ENCODE measurements at regions not wholly inside any gene's neighbourhood (a gene's known extent, or its start where the extent isn't known, plus 50 kb on each side); places are given as distances from the start of the nearest gene placed in this dataset.

DNA sequence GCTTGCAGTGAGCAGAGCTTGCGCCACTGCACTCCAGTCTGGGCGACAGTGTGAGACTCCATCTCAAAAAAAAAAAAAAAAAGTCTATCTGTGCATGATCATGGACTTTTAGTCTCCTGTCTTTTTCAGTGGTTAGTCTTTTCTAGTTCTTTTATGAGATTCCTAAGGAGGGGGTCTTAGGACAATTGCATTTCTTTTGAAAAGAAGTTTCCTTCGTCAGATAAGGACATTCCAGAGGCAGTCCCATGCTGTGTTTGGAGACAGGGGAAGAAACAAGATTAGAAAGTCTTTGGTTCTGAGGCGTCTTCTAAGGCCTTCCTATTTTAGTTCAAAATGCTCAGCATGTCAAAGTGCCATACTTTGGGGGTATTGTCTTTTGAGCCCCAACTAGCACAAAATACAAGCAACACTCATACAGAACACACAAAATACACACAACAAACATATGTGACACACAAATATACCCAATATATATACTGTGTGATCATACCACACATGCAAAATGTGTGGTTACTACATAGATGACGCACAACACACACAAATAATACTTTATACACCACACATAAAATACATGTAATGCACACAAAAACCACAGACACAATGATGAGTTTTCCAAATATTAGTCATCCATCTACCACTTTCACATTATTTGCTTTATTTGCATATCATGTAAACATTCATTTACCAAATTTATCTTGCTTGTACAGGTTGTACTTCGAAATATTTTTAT, 394.5 kb downstream of the SPATA31D1 start:
- Histone ChIP-seq H3K4me2 (ENCODE audit: low read length) (no peak overlapping the region), H2AFZ (ENCODE audit: low read depth, low read length, poor library complexity, severe bottlenecking) (no peak overlapping the region), H3K9me3 (ENCODE audit: control insufficient read depth in 1 of 2, insufficient read depth in 1 of 2, low read depth in 1 of 2, low read length in 2 of 2) (no peaks in the 10 kb centered on the region; a peak in 1 of 4 replicates), H3K9me2 (ENCODE audit: insufficient read depth) (no peaks in the 10 kb centered on the region), H3K79me2 (ENCODE audit: insufficient read depth, low read length) (no peaks in the 10 kb centered on the region), H3K9ac (ENCODE audit: low read length) (no peak overlapping the region), H3K36me3 (ENCODE audit: control insufficient read depth in 1 of 2, insufficient read depth in 2 of 2, low read length in 2 of 2) (no peaks in the 10 kb centered on the region), H3K27ac (ENCODE audit: low read depth, low read length) (no peak overlapping the region), H4K20me1 (ENCODE audit: insufficient read depth) (no peaks in the 10 kb centered on the region), H3K27me3 (ENCODE audit: insufficient read depth, low read length) (no peaks in the 10 kb centered on the region), H3K4me3 (replicated peaks in 1 of 2; ENCODE audit: low read depth in 1 of 2, low read length in 2 of 2) (no peak overlapping the region), H3K4me1 (ENCODE audit: control insufficient read depth in 1 of 2, insufficient read depth in 2 of 2, low read length in 2 of 2) (no peaks in the 10 kb centered on the region)
- no peak for DNase-seq (ENCODE audit: low read depth, low spot score)
- TF ChIP-seq, protein P1, sequence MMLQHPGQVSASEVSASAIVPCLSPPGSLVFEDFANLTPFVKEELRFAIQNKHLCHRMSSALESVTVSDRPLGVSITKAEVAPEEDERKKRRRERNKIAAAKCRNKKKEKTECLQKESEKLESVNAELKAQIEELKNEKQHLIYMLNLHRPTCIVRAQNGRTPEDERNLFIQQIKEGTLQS (IDR thresholded peaks at IDR 0.05), result no peak
- TF ChIP-seq SIN3A (IDR thresholded peaks at IDR 0.05; ENCODE audit: low read depth) (no peak), SRF (IDR thresholded peaks at IDR 0.05; ENCODE audit: low read depth) (no peak), FOSL1 (IDR thresholded peaks at IDR 0.05; ENCODE audit: low read depth) (no peak), RAD21 (IDR thresholded peaks at IDR 0.05; ENCODE audit: low read depth) (no peak), CEBPB (IDR thresholded peaks at IDR 0.05; ENCODE audit: low read depth) (no peak), EZH2 (IDR thresholded peaks at IDR 0.05) (no peak), ELF1 (IDR thresholded peaks at IDR 0.05; ENCODE audit: borderline replicate concordance, low read depth) (no peak), JUND (IDR thresholded peaks at IDR 0.05) (no peak), POLR2A (IDR thresholded peaks at IDR 0.05; ENCODE audit: borderline replicate concordance, extremely low read depth, insufficient read depth, insufficient read length) (no peak), SP1 (IDR thresholded peaks at IDR 0.05; ENCODE audit: low read depth) (no peak), EZH2phosphoT487 (IDR thresholded peaks at IDR 0.05; ENCODE audit: borderline replicate concordance) (no peak), YY1 (IDR thresholded peaks at IDR 0.05; ENCODE audit: extremely low read depth, insufficient replicate concordance, low read depth, low read length) (no peak), ZFX (IDR thresholded peaks at IDR 0.05) (no peak), TCF7L2 (IDR thresholded peaks at IDR 0.05; ENCODE audit: borderline replicate concordance, extremely low read depth, insufficient read depth, insufficient read length) (no peak), ZNF274 (IDR thresholded peaks at IDR 0.05; ENCODE audit: low read depth, low read length) (no peak), POLR2AphosphoS5 (IDR thresholded peaks at IDR 0.05; ENCODE audit: low read depth, low read length) (no peak), EGR1 (IDR thresholded peaks at IDR 0.05; ENCODE audit: low read depth) (no peak)
- TF ChIP-seq, protein P2, sequence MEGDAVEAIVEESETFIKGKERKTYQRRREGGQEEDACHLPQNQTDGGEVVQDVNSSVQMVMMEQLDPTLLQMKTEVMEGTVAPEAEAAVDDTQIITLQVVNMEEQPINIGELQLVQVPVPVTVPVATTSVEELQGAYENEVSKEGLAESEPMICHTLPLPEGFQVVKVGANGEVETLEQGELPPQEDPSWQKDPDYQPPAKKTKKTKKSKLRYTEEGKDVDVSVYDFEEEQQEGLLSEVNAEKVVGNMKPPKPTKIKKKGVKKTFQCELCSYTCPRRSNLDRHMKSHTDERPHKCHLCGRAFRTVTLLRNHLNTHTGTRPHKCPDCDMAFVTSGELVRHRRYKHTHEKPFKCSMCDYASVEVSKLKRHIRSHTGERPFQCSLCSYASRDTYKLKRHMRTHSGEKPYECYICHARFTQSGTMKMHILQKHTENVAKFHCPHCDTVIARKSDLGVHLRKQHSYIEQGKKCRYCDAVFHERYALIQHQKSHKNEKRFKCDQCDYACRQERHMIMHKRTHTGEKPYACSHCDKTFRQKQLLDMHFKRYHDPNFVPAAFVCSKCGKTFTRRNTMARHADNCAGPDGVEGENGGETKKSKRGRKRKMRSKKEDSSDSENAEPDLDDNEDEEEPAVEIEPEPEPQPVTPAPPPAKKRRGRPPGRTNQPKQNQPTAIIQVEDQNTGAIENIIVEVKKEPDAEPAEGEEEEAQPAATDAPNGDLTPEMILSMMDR (IDR thresholded peaks at IDR 0.05 in 2 of 3, conservative IDR thresholded peaks at IDR 0.05 in 1 of 3; ENCODE audit: borderline replicate concordance in 1 of 3, insufficient read depth in 1 of 3, low read depth in 2 of 3, low read length in 2 of 3), result no peak
- TF ChIP-seq, protein P3, sequence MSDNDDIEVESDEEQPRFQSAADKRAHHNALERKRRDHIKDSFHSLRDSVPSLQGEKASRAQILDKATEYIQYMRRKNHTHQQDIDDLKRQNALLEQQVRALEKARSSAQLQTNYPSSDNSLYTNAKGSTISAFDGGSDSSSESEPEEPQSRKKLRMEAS (IDR thresholded peaks at IDR 0.05), result no peak
- CTCF ChIA-PET, result no interaction called here
- POLR2A ChIA-PET, result interaction anchor here (0.6 kb wide), 1 partner anchor 716 kb away, joined by 3 read pairs; no protein-coding TSS in a partner anchor
- no peak for ATAC-seq
- BruUV-seq (replicated peaks), result no TSS peak
- RAD21 ChIA-PET (ENCODE audit: low non-redundant PET in 1 of 2, low total read pairs in 2 of 2, uncharacterized antibody in 2 of 2, unreplicated experiment in 2 of 2), result no interaction called here
- intact Hi-C loops (cut with micrococcal nuclease), result no loop called here
